AG09309 (cell line): ENCODE measurements at regions not wholly inside any gene's neighbourhood (a gene's known extent, or its start where the extent isn't known, plus 50 kb on each side); places are given as distances from the start of the nearest gene placed in this dataset.
A peak's percentile ranks its signal among the peaks of the same experiment; 100 is the strongest.

Experiments used
- DNase-seq: peaks from one replicate; pipeline ENCODE4 v3.0.0-alpha.2; 2010; ENCODE audit warnings: low read depth
- H3K4me3 ChIP-seq: 2 replicates; pipeline ENCODE4 v1.5.1; 2011; ENCODE audit warnings: mild to moderate bottlenecking, low read depth, low read length, moderate library complexity; ENCODE audit not compliant: control insufficient read depth
- TF ChIP-seq, protein P1 (sequence below): IDR thresholded peaks from 2 replicates; pipeline ENCODE4 v1.5.1; 2011; ENCODE audit warnings: mild to moderate bottlenecking, low read depth, low read length, inconsistent platforms; ENCODE audit not compliant: insufficient read depth, control insufficient read depth; ENCODE audit errors: missing control alignments

- TF ChIP-seq, protein P1, sequence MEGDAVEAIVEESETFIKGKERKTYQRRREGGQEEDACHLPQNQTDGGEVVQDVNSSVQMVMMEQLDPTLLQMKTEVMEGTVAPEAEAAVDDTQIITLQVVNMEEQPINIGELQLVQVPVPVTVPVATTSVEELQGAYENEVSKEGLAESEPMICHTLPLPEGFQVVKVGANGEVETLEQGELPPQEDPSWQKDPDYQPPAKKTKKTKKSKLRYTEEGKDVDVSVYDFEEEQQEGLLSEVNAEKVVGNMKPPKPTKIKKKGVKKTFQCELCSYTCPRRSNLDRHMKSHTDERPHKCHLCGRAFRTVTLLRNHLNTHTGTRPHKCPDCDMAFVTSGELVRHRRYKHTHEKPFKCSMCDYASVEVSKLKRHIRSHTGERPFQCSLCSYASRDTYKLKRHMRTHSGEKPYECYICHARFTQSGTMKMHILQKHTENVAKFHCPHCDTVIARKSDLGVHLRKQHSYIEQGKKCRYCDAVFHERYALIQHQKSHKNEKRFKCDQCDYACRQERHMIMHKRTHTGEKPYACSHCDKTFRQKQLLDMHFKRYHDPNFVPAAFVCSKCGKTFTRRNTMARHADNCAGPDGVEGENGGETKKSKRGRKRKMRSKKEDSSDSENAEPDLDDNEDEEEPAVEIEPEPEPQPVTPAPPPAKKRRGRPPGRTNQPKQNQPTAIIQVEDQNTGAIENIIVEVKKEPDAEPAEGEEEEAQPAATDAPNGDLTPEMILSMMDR, result no peak
- no peak overlapping the region for H3K4me3 ChIP-seq
- no peak for DNase-seq
Observed at GRCh38 chr4:4783847-4784246, 75.6 kb upstream of the MSX1 start.

DNA sequence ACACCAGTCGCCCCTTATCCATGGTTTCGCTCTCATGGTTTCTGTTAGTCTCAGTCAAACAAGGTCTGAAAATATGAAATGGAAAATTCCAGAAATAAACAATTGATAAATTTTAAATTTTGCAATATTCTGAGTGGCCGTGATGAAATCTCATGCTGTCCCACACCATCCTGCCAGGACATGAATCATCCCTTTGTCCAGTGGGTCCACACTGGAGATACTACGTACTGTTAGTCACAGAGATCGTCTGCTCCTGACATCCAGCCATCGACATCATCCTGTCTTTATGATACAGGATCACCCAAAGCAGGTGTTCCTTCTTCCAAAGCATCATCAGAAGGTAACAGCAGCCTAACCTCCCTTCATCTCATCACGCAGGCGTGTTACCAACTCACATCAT lies 76.5 kb upstream of the MSX1 start:
- TF ChIP-seq, protein P1, result no peak
- DNase-seq, result no peak
- no peak overlapping the region for H3K4me3 ChIP-seq

GRCh38 chr4:4781936-4782707 lies 77.3 kb upstream of the MSX1 start:
- DNase-seq, result no peak
- TF ChIP-seq, protein P1, result no peak
- peak overlapping the region; percentile 23 for H3K4me3 ChIP-seq

DNA sequence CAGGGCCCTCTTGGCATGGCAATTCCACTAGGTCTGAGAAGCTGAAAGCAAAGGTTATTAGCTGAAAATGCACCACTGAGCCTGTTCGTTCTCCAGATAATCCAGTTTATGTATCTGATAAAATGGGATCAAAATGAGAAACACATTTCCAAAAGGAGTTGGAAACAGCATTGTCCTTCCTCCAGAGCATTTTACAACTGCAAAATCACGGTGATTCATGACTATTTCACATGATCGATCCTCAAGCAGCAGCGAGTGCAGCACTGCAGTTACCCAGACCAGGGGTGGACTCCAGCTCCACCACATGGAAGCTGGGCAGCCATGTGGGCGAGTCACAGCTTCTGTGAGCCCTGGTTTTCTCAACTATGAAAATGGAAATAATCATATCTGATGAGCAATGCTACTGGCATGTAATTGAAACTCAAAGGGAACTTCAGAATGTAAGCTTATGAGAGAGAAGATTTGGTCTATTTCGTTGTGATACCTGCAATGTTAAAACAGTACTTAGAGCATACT lies 78.7 kb upstream of the MSX1 start:
- no peak overlapping the region for H3K4me3 ChIP-seq
- TF ChIP-seq, protein P1, result peak; percentile 48
- peak; percentile 75 for DNase-seq

GRCh38 chr4:4779486-4779885 lies 80.0 kb upstream of the MSX1 start:
- DNase-seq, result no peak
- TF ChIP-seq, protein P1, result no peak
- H3K4me3 ChIP-seq, result no peak overlapping the region

- TF ChIP-seq, protein P1, result no peak
- DNase-seq, result no peak
Observed at GRCh38 chr4:4779054-4779453, 80.4 kb upstream of the MSX1 start.

More at GRCh38 chr4:4779054-4779453, 80.4 kb upstream of the MSX1 start:
- no peak overlapping the region for H3K4me3 ChIP-seq
